KMS-11 (cell line): ENCODE measurements at regions not wholly inside any gene's neighbourhood (a gene's known extent, or its start where the extent isn't known, plus 50 kb on each side); places are given as distances from the start of the nearest gene placed in this dataset.

Source experiments
- H2AFZ ChIP-seq: fragments of 200-600 bp; sonication (generic); 2 replicates; pipeline ENCODE4 v1.6.1; 2016; ENCODE audit warnings: antibody characterized with exemption, mixed run types, low read depth
- H3K27ac ChIP-seq: fragments of 200-600 bp; sonication (generic); 2 replicates; pipeline ENCODE4 v1.6.1; 2016; ENCODE audit warnings: mild to moderate bottlenecking, mixed run types
- H3K27me3 ChIP-seq: fragments of 200-600 bp; sonication (generic); 2 replicates; pipeline ENCODE4 v1.6.1; 2017; ENCODE audit warnings: mild to moderate bottlenecking, low read depth, mixed run types, moderate library complexity; ENCODE audit not compliant: insufficient read depth
- H3K36me3 ChIP-seq: fragments of 200-600 bp; sonication (generic); 2 replicates; pipeline ENCODE4 v1.6.1; 2017; ENCODE audit warnings: mild to moderate bottlenecking, mixed run types; ENCODE audit not compliant: insufficient read depth
- H3K4me1 ChIP-seq: fragments of 200-600 bp; sonication (generic); 2 replicates; pipeline ENCODE4 v1.6.1; 2016; ENCODE audit warnings: mild to moderate bottlenecking, low read depth, mixed run types; ENCODE audit not compliant: poor library complexity, severe bottlenecking
- H3K4me2 ChIP-seq: fragments of 200-600 bp; sonication (generic); 2 replicates; pipeline ENCODE4 v1.7.0; 2016; ENCODE audit warnings: mild to moderate bottlenecking, mixed run types
- H3K4me3 ChIP-seq: fragments of 200-600 bp; sonication (generic); IDR thresholded peaks from 2 replicates; pipeline ENCODE4 v1.6.1; 2017; ENCODE audit warnings: low read depth, low read length, mixed read lengths; ENCODE audit not compliant: insufficient read depth
- H3K79me2 ChIP-seq: fragments of 200-600 bp; sonication (generic); 2 replicates; pipeline ENCODE4 v1.6.1; 2016; ENCODE audit warnings: low read depth, mixed run types; ENCODE audit not compliant: insufficient read depth
- H3K9ac ChIP-seq: fragments of 200-600 bp; sonication (generic); 2 replicates; pipeline ENCODE4 v1.6.1; 2016; ENCODE audit warnings: mild to moderate bottlenecking, mixed run types
- H4K20me1 ChIP-seq: fragments of 200-600 bp; sonication (generic); 2 replicates; pipeline ENCODE4 v1.6.1; 2016; ENCODE audit warnings: mild to moderate bottlenecking, mixed run types; ENCODE audit not compliant: insufficient read depth
- CTCF ChIP-seq: fragments of 200-600 bp; sonication (generic); conservative IDR thresholded peaks from 2 replicates; pipeline ENCODE4 v1.6.1; 2017; ENCODE audit warnings: low read depth, mild to moderate bottlenecking, antibody characterized with exemption, low read length, moderate library complexity, mixed read lengths

GRCh38 chr1:235059221-235059620 lies 69.4 kb downstream of the TOMM20 start:
- Histone ChIP-seq H3K36me3 (no peaks in the 10 kb centered on the region), H3K27ac (no peak overlapping the region)

GRCh38 chr1:235058695-235059094 lies 69.9 kb downstream of the TOMM20 start:
- Histone ChIP-seq H3K79me2 (no peaks in the 10 kb centered on the region), H3K9ac (no peak overlapping the region), H3K4me2 (no peak overlapping the region), H2AFZ (no peak overlapping the region), H3K4me1 (peaks cover 8% of the 10 kb centered on the region), H3K36me3 (no peaks in the 10 kb centered on the region), H3K4me3 (no peak overlapping the region), H3K27ac (no peak overlapping the region), H4K20me1 (no peaks in the 10 kb centered on the region), H3K27me3 (no peaks in the 10 kb centered on the region)
- no peak for TF ChIP-seq CTCF

More at GRCh38 chr1:235059221-235059620, 69.4 kb downstream of the TOMM20 start:
- Histone ChIP-seq H3K27me3 (no peaks in the 10 kb centered on the region), H3K4me3 (no peak overlapping the region), H3K9ac (no peak overlapping the region), H3K4me1 (peaks cover 8% of the 10 kb centered on the region), H3K4me2 (no peak overlapping the region), H3K79me2 (no peaks in the 10 kb centered on the region), H4K20me1 (no peaks in the 10 kb centered on the region), H2AFZ (no peak overlapping the region)
- TF ChIP-seq CTCF: no peak

- H2AFZ ChIP-seq: no peak overlapping the region
- no peak overlapping the region for H3K27ac ChIP-seq
- no peaks in the 10 kb centered on the region for H3K4me1 ChIP-seq
- no peaks in the 10 kb centered on the region for H3K79me2 ChIP-seq
- no peak overlapping the region for H3K9ac ChIP-seq
- no peaks in the 10 kb centered on the region for H3K36me3 ChIP-seq
- TF ChIP-seq CTCF: no peak
- no peak overlapping the region for H3K4me3 ChIP-seq
- no peaks in the 10 kb centered on the region for H3K27me3 ChIP-seq
- H4K20me1 ChIP-seq: no peaks in the 10 kb centered on the region
- no peak overlapping the region for H3K4me2 ChIP-seq
These were observed 71.0 kb downstream of the TOMM20 start for GRCh38 chr1:235057385-235058306.

DNA sequence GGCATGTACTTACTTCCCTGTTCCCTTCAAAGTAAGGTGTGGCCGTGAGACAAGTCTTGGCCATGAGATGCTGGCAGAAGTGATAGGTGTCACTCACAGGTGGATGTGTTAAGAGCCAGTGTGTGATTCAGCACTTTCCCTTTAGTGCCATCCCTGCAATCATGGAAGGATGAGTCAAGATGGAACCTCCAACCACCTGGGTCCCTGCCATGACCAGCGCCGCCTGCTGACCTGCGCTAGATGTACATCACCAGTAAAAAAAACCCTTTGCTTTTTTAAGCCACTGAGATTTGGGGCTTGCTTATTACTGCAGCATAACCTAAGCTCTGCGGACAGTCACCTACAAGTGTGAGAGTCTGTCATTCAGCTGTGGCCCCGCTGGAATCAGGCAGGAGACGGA lies 71.7 kb downstream of the TOMM20 start:
- Histone ChIP-seq H3K27ac (no peak overlapping the region), H3K27me3 (no peaks in the 10 kb centered on the region), H3K4me1 (no peaks in the 10 kb centered on the region), H2AFZ (no peak overlapping the region), H4K20me1 (no peaks in the 10 kb centered on the region), H3K4me2 (no peak overlapping the region), H3K4me3 (no peak overlapping the region), H3K79me2 (no peaks in the 10 kb centered on the region), H3K9ac (no peak overlapping the region), H3K36me3 (no peaks in the 10 kb centered on the region)
- TF ChIP-seq CTCF: no peak
